AML-193 (cell line): ENCODE measurements at regions not wholly inside any gene's neighbourhood (a gene's known extent, or its start where the extent isn't known, plus 50 kb on each side); places are given as distances from the start of the nearest gene placed in this dataset.
"Not testable (repeated sequence)": the region's sequence is repeated elsewhere in the genome, so short reads cannot be mapped to it uniquely, and the experiment has no call there.

Experiments used
- DNase-seq, 2 experiments: peaks; one replicate each; lab custom pipeline; 2025; lab: John Stamatoyannopoulos, UW

GRCh38 chr9:42239445-42240260 is 56.2 kb downstream of the SPATA31A6 start:
- not testable (repeated sequence) for DNase-seq

- DNase-seq, result not testable (repeated sequence)
Measured at GRCh38 chr9:42240261-42240579, 56.8 kb downstream of the SPATA31A6 start.

- not testable (repeated sequence) for DNase-seq
Measured at GRCh38 chr9:42243211-42243610, 59.8 kb downstream of the SPATA31A6 start.

- DNase-seq, result not testable (repeated sequence)
Measured at GRCh38 chr9:42243822-42244221, 60.4 kb downstream of the SPATA31A6 start.

GRCh38 chr9:42268729-42269128 is 85.3 kb downstream of the SPATA31A6 start:
- DNase-seq, result not testable (repeated sequence)

GRCh38 chr9:42269171-42269570 is 85.7 kb downstream of the SPATA31A6 start:
- DNase-seq, result not testable (repeated sequence)

- not testable (repeated sequence) for DNase-seq
Measured at GRCh38 chr9:42273191-42273590, 89.7 kb downstream of the SPATA31A6 start.

- no peak for DNase-seq
Measured at GRCh38 chr9:42275141-42275540, 91.7 kb downstream of the SPATA31A6 start.

GRCh38 chr9:42282531-42283178 is 99.2 kb downstream of the SPATA31A6 start:
- not testable (repeated sequence) for DNase-seq

GRCh38 chr9:42283179-42283543 is 99.7 kb downstream of the SPATA31A6 start:
- not testable (repeated sequence) for DNase-seq

- DNase-seq, result not testable (repeated sequence)
Measured at GRCh38 chr9:42286145-42286845, 102.8 kb downstream of the SPATA31A6 start.

- DNase-seq, result not testable (repeated sequence)
Measured at GRCh38 chr9:42288002-42288864, 104.8 kb downstream of the SPATA31A6 start.

GRCh38 chr9:42288865-42289229 is 105.4 kb downstream of the SPATA31A6 start:
- not testable (repeated sequence) for DNase-seq

- DNase-seq, result not testable (repeated sequence)
Measured at GRCh38 chr9:42300124-42300523, 116.7 kb downstream of the SPATA31A6 start.

- not testable (repeated sequence) for DNase-seq
Measured at GRCh38 chr9:42306625-42307024, 123.2 kb downstream of the SPATA31A6 start.

GRCh38 chr9:42307449-42307848 is 124.0 kb downstream of the SPATA31A6 start:
- not testable (repeated sequence) for DNase-seq

- not testable (repeated sequence) for DNase-seq
Measured at GRCh38 chr9:42310972-42311371, 127.5 kb downstream of the SPATA31A6 start.

- not testable (repeated sequence) for DNase-seq
Measured at GRCh38 chr9:42316026-42316425, 132.6 kb downstream of the SPATA31A6 start.

- not testable (repeated sequence) for DNase-seq
Measured at GRCh38 chr9:42317677-42318076, 134.2 kb downstream of the SPATA31A6 start.

- not testable (repeated sequence) for DNase-seq
Measured at GRCh38 chr9:42323084-42323809, 139.8 kb downstream of the SPATA31A6 start.

GRCh38 chr9:42325142-42325541 is 141.7 kb downstream of the SPATA31A6 start:
- not testable (repeated sequence) for DNase-seq
